ENCODE measurements at regions not wholly inside any gene's neighbourhood (a gene's known extent, or its start where the extent isn't known, plus 50 kb on each side); places are given as distances from the start of the nearest gene placed in this dataset.

GRCh38 chr13:70668983-70669382, 560.7 kb upstream of the KLHL1 start:
- no peak overlapping the region for H3K4me3 ChIP-seq
- no peaks in the 10 kb centered on the region for H3K4me1 ChIP-seq
- DNase-seq (ENCODE audit: low spot score in 2 of 2), result no peak
- no peaks in the 10 kb centered on the region for H3K27me3 ChIP-seq
- H3K27ac ChIP-seq, result no peak overlapping the region
- H3K9me3 ChIP-seq, result no peaks in the 10 kb centered on the region
- H3K36me3 ChIP-seq, result no peaks in the 10 kb centered on the region
- TF ChIP-seq POLR2A (IDR thresholded peaks at IDR 0.05) (no peak), CTCF (IDR thresholded peaks at IDR 0.05) (no peak), EP300 (IDR thresholded peaks at IDR 0.05) (no peak)

- WGBS, 2 donors, result 70 to 81% methylated on average over 1 of the region's 1 CpG
- H3K36me3 ChIP-seq, result no peaks in the 10 kb centered on the region
- H3K9me3 ChIP-seq, result no peaks in the 10 kb centered on the region
- H3K27me3 ChIP-seq, result no peaks in the 10 kb centered on the region
- TF ChIP-seq POLR2A (IDR thresholded peaks at IDR 0.05), result no peak
- no peak for TF ChIP-seq CTCF (IDR thresholded peaks at IDR 0.05)
- no peak for TF ChIP-seq EP300 (IDR thresholded peaks at IDR 0.05)
- no peak overlapping the region for H3K4me3 ChIP-seq
- no peaks in the 10 kb centered on the region for H3K4me1 ChIP-seq
- no peak overlapping the region for H3K27ac ChIP-seq
- DNase-seq (ENCODE audit: low spot score in 2 of 2), result no peak
These were observed 560.0 kb upstream of the KLHL1 start for GRCh38 chr13:70668293-70668692.

- 86 to 90% methylated on average over 1 of the region's 1 CpG for WGBS, 2 donors
These were observed 558.8 kb upstream of the KLHL1 start for GRCh38 chr13:70666883-70667556.

GRCh38 chr13:70662231-70662940, 554.1 kb upstream of the KLHL1 start:
- no peak for TF ChIP-seq EP300 (IDR thresholded peaks at IDR 0.05)
- H3K27ac ChIP-seq, result no peak overlapping the region
- no peaks in the 10 kb centered on the region for H3K9me3 ChIP-seq
- WGBS, 2 donors, result 85 to 89% methylated on average over 1 of the region's 1 CpG
- no peaks in the 10 kb centered on the region for H3K4me1 ChIP-seq
- no peaks in the 10 kb centered on the region for H3K27me3 ChIP-seq
- no peak overlapping the region for H3K4me3 ChIP-seq
- no peak for DNase-seq (ENCODE audit: low spot score in 2 of 2)
- no peaks in the 10 kb centered on the region for H3K36me3 ChIP-seq

More at GRCh38 chr13:70666883-70667556, 558.8 kb upstream of the KLHL1 start:
- no peak for DNase-seq (ENCODE audit: low spot score in 2 of 2)
- TF ChIP-seq EP300 (IDR thresholded peaks at IDR 0.05), result no peak
- TF ChIP-seq POLR2A (IDR thresholded peaks at IDR 0.05), result no peak
- TF ChIP-seq CTCF (IDR thresholded peaks at IDR 0.05), result no peak
- Histone ChIP-seq H3K4me1 (no peaks in the 10 kb centered on the region), H3K4me3 (no peak overlapping the region), H3K36me3 (no peaks in the 10 kb centered on the region), H3K27ac (no peak overlapping the region), H3K9me3 (no peaks in the 10 kb centered on the region), H3K27me3 (no peaks in the 10 kb centered on the region)

- no peak for DNase-seq (ENCODE audit: low spot score in 2 of 2)
- WGBS, 2 donors, result 62 to 72% methylated on average over 6 of the region's 6 CpGs
- no peak for TF ChIP-seq EP300 (IDR thresholded peaks at IDR 0.05)
- TF ChIP-seq CTCF (IDR thresholded peaks at IDR 0.05), result no peak
- no peak for TF ChIP-seq POLR2A (IDR thresholded peaks at IDR 0.05)
- H3K36me3 ChIP-seq, result no peaks in the 10 kb centered on the region
- no peak overlapping the region for H3K27ac ChIP-seq
- H3K27me3 ChIP-seq, result no peaks in the 10 kb centered on the region
- H3K9me3 ChIP-seq, result no peaks in the 10 kb centered on the region
- no peaks in the 10 kb centered on the region for H3K4me1 ChIP-seq
- no peak overlapping the region for H3K4me3 ChIP-seq
These were observed 535.8 kb upstream of the KLHL1 start for GRCh38 chr13:70644052-70644451.

Data from tibial nerve (tissue), 4 donors.